Stomach smooth muscle (tissue), 2 donors: ENCODE measurements at regions not wholly inside any gene's neighbourhood (a gene's known extent, or its start where the extent isn't known, plus 50 kb on each side); places are given as distances from the start of the nearest gene placed in this dataset.

Experiments used
- H3K27ac ChIP-seq: one replicate; pipeline ENCODE4 v1.7.0; 2013; ENCODE audit warnings: mild to moderate bottlenecking, low read length, inconsistent platforms
- H3K27me3 ChIP-seq, 2 donors: one replicate each; pipeline ENCODE4 v1.7.0; 2013; ENCODE audit warnings: low read length in 2 of 2; ENCODE audit not compliant: insufficient read depth in 2 of 2, control insufficient read depth in 1 of 2
- H3K36me3 ChIP-seq, 2 donors: one replicate each; pipeline ENCODE4 v1.7.0; 2013; ENCODE audit warnings: low read length in 2 of 2; ENCODE audit not compliant: control insufficient read depth in 2 of 2, insufficient read depth in 2 of 2
- H3K4me1 ChIP-seq: one replicate; pipeline ENCODE4 v1.7.0; 2013; ENCODE audit warnings: low read length; ENCODE audit not compliant: control insufficient read depth, insufficient read depth
- H3K4me3 ChIP-seq, 2 donors: one replicate each; pipeline ENCODE4 v1.7.0; 2013; ENCODE audit warnings: low read length in 2 of 2
- H3K9ac ChIP-seq, 2 donors: one replicate each; pipeline ENCODE4 v1.7.0; 2013; ENCODE audit warnings: low read length in 2 of 2, mild to moderate bottlenecking in 1 of 2
- H3K9me3 ChIP-seq, 2 donors: one replicate each; pipeline ENCODE4 v1.7.0; 2013; ENCODE audit warnings: low read length in 2 of 2; ENCODE audit not compliant: control insufficient read depth in 2 of 2
- donor health status: healthy.
- donor health status: Pancreatic carcinoma.

- Histone ChIP-seq H3K36me3 (no peaks in the 10 kb centered on the region), H3K4me3 (no peak overlapping the region), H3K9ac (no peak overlapping the region), H3K4me1 (no peaks in the 10 kb centered on the region), H3K27ac (no peak overlapping the region), H3K9me3 (peaks cover 0 to 4% of the 10 kb centered on the region in 2 donors), H3K27me3 (peaks cover 0 to 2% of the 10 kb centered on the region in 2 donors)
Observed at GRCh38 chr10:58901092-58901646, 275.3 kb upstream of the PHYHIPL start.

GRCh38 chr10:58903071-58903470 lies 273.4 kb upstream of the PHYHIPL start:
- H3K4me1 ChIP-seq: no peaks in the 10 kb centered on the region

GRCh38 chr10:58909881-58910280 lies 266.6 kb upstream of the PHYHIPL start:
- H3K27ac ChIP-seq: no peak overlapping the region
- H3K27me3 ChIP-seq: no peaks in the 10 kb centered on the region
- no peak overlapping the region for H3K9ac ChIP-seq
- no peaks in the 10 kb centered on the region for H3K36me3 ChIP-seq
- H3K4me3 ChIP-seq: no peak overlapping the region
- H3K4me1 ChIP-seq: no peaks in the 10 kb centered on the region
- peaks cover 0 to 3% of the 10 kb centered on the region in 2 donors for H3K9me3 ChIP-seq

More at GRCh38 chr10:58903071-58903470, 273.4 kb upstream of the PHYHIPL start:
- Histone ChIP-seq H3K36me3 (no peaks in the 10 kb centered on the region), H3K27me3 (peaks cover 0 to 2% of the 10 kb centered on the region in 2 donors), H3K9ac (no peak overlapping the region), H3K4me3 (no peak overlapping the region), H3K27ac (no peak overlapping the region), H3K9me3 (peaks cover 0 to 4% of the 10 kb centered on the region in 2 donors)

GRCh38 chr10:58913717-58914116 lies 262.7 kb upstream of the PHYHIPL start:
- no peak overlapping the region for H3K4me3 ChIP-seq
- H3K9ac ChIP-seq: no peak overlapping the region
- no peaks in the 10 kb centered on the region for H3K36me3 ChIP-seq
- H3K4me1 ChIP-seq: no peaks in the 10 kb centered on the region
- peaks cover 0 to 3% of the 10 kb centered on the region in 2 donors for H3K9me3 ChIP-seq
- H3K27me3 ChIP-seq: no peaks in the 10 kb centered on the region
- H3K27ac ChIP-seq: no peak overlapping the region

GRCh38 chr10:58918887-58919286 lies 257.6 kb upstream of the PHYHIPL start:
- Histone ChIP-seq H3K27me3 (no peaks in the 10 kb centered on the region), H3K27ac (no peak overlapping the region), H3K4me3 (no peak overlapping the region), H3K36me3 (no peaks in the 10 kb centered on the region), H3K9ac (no peak overlapping the region), H3K9me3 (no peaks in the 10 kb centered on the region), H3K4me1 (no peaks in the 10 kb centered on the region)

GRCh38 chr10:58919927-58920654 lies 256.4 kb upstream of the PHYHIPL start:
- Histone ChIP-seq H3K27me3 (no peaks in the 10 kb centered on the region), H3K9me3 (no peaks in the 10 kb centered on the region), H3K4me1 (no peaks in the 10 kb centered on the region), H3K36me3 (no peaks in the 10 kb centered on the region), H3K27ac (no peak overlapping the region), H3K4me3 (no peak overlapping the region), H3K9ac (no peak overlapping the region)

DNA sequence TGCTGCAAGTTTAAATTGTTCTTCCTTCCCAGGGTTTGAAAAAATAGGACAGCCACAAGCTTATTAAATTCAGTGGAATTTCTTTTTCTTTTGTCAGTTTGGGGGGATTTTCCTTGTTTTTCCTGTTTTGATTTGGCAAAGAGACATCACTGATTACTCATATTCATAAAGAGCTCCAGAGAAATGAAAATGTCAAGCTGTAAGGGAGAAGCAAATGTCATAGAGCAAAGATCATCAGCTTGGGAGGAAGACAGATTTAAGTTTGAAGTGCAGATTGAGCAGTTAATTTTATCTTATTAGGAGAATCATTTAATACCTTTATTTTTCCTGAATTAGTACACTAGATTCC lies 255.8 kb upstream of the PHYHIPL start:
- Histone ChIP-seq H3K27me3 (no peaks in the 10 kb centered on the region), H3K4me3 (no peak overlapping the region), H3K9ac (no peak overlapping the region), H3K4me1 (no peaks in the 10 kb centered on the region), H3K36me3 (no peaks in the 10 kb centered on the region), H3K9me3 (no peaks in the 10 kb centered on the region), H3K27ac (no peak overlapping the region)

GRCh38 chr10:58921421-58921855 lies 255.0 kb upstream of the PHYHIPL start:
- Histone ChIP-seq H3K36me3 (no peaks in the 10 kb centered on the region), H3K9ac (no peak overlapping the region), H3K4me1 (no peaks in the 10 kb centered on the region), H3K27me3 (no peaks in the 10 kb centered on the region), H3K27ac (no peak overlapping the region), H3K9me3 (no peaks in the 10 kb centered on the region), H3K4me3 (no peak overlapping the region)

- no peak overlapping the region for H3K4me3 ChIP-seq
- H3K27me3 ChIP-seq: no peaks in the 10 kb centered on the region
- peaks cover 0 to 4% of the 10 kb centered on the region in 2 donors for H3K9me3 ChIP-seq
- H3K4me1 ChIP-seq: no peaks in the 10 kb centered on the region
- H3K9ac ChIP-seq: no peak overlapping the region
- no peaks in the 10 kb centered on the region for H3K36me3 ChIP-seq
- H3K27ac ChIP-seq: no peak overlapping the region
Observed at GRCh38 chr10:58925381-58925780, 251.1 kb upstream of the PHYHIPL start.

DNA sequence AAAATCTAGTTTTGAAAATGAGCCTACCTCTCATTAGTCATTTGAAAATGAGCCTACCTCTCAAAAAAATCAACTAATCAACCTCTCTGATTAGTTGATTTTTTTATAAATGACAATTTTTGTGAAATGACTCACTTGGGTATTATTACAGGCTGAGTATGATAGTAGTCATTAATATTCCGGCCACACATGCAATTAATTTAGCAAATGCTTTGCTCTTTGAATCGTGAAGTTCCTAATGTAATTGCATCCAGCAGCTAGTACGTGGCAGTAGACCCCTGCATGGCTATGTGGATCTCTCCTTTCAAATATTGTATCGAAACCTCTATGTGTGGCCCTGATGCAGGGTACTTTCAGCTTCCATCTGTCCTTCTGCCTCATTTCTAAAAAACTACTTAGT lies 245.9 kb upstream of the PHYHIPL start:
- Histone ChIP-seq H3K9ac (no peak overlapping the region), H3K27ac (no peak overlapping the region), H3K4me1 (no peaks in the 10 kb centered on the region), H3K36me3 (no peaks in the 10 kb centered on the region), H3K9me3 (peaks cover 0 to 4% of the 10 kb centered on the region in 2 donors), H3K4me3 (no peak overlapping the region), H3K27me3 (no peaks in the 10 kb centered on the region)

DNA sequence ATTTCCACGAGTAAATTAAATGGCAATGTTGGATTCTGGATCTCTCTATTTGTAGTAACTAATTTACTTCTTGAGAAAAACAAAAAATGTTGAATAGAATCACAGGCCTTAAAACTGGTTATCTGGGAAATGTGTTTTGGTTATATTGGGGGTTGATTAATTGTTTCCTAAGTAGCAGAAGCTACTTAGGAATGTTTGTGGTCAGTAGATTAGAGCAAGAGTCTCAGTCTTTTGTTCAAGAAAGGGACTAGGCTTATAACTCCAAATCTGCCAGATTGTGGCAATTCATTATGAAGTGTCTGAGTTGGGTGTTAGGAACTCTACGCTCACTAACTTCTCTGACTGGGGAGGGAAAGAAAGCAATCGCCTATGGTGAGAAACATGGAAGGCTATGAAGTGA lies 244.3 kb upstream of the PHYHIPL start:
- no peaks in the 10 kb centered on the region for H3K27me3 ChIP-seq
- peaks cover 0 to 4% of the 10 kb centered on the region in 2 donors for H3K9me3 ChIP-seq
- H3K4me3 ChIP-seq: no peak overlapping the region
- H3K27ac ChIP-seq: no peak overlapping the region
- no peaks in the 10 kb centered on the region for H3K36me3 ChIP-seq
- no peaks in the 10 kb centered on the region for H3K4me1 ChIP-seq
- no peak overlapping the region for H3K9ac ChIP-seq
